Endodermal cell (in vitro differentiated cells): ENCODE measurements at regions not wholly inside any gene's neighbourhood (a gene's known extent, or its start where the extent isn't known, plus 50 kb on each side); places are given as distances from the start of the nearest gene placed in this dataset.

Experiments
- DNase-seq: peaks from one replicate; pipeline ENCODE4 v3.0.0-alpha.2; 2017
- H3K27ac ChIP-seq: 2 replicates; pipeline ENCODE4 v1.5.1; 2013; ENCODE audit warnings: mild to moderate bottlenecking, low read depth, low read length, moderate library complexity
- H3K27me3 ChIP-seq: 2 replicates; pipeline ENCODE4 v1.6.1; 2013; ENCODE audit warnings: mild to moderate bottlenecking, low read length, moderate library complexity; ENCODE audit not compliant: insufficient read depth, control insufficient read depth, poor library complexity, severe bottlenecking
- H3K36me3 ChIP-seq: 2 replicates; pipeline ENCODE4 v1.7.0; 2013; ENCODE audit warnings: mild to moderate bottlenecking, low read length, moderate library complexity; ENCODE audit not compliant: control insufficient read depth, insufficient read depth
- H3K4me1 ChIP-seq: one replicate; pipeline ENCODE4 v1.7.0; 2013; ENCODE audit warnings: low read length; ENCODE audit not compliant: control insufficient read depth, insufficient read depth
- H3K4me3 ChIP-seq: 2 replicates; pipeline ENCODE4 v1.5.1; 2013; ENCODE audit warnings: mild to moderate bottlenecking, low read length, moderate library complexity
- H3K9ac ChIP-seq: 2 replicates; pipeline ENCODE4 v1.6.1; 2013; ENCODE audit warnings: mild to moderate bottlenecking, low read length, moderate library complexity; ENCODE audit not compliant: poor library complexity, severe bottlenecking; ENCODE audit errors: extremely low read depth
- H3K9me3 ChIP-seq: 2 replicates; pipeline ENCODE4 v1.6.1; 2013; ENCODE audit warnings: mild to moderate bottlenecking, low read length, moderate library complexity; ENCODE audit not compliant: control insufficient read depth
- H3K27ac Mint-ChIP-seq: 2 replicates; pipeline ENCODE4 v1.8.0; 2020; ENCODE audit warnings: mixed read lengths
- H3K27me3 Mint-ChIP-seq: 2 replicates; pipeline ENCODE4 v1.8.0; 2021; ENCODE audit warnings: mild to moderate bottlenecking, mixed read lengths; ENCODE audit not compliant: insufficient read depth
- H3K36me3 Mint-ChIP-seq: 2 replicates; pipeline ENCODE4 v1.8.0; 2020; ENCODE audit warnings: low read depth, mixed read lengths
- H3K4me1 Mint-ChIP-seq: 2 replicates; pipeline ENCODE4 v1.8.0; 2020; ENCODE audit warnings: mixed read lengths
- H3K4me3 Mint-ChIP-seq: 2 replicates; pipeline ENCODE4 v1.8.0; 2020; ENCODE audit warnings: mild to moderate bottlenecking, moderate library complexity, mixed read lengths
- H3K9me3 Mint-ChIP-seq: 2 replicates; pipeline ENCODE4 v1.8.0; 2020; ENCODE audit warnings: mild to moderate bottlenecking, mixed read lengths
- WGBS, 2 experiments: methylation state at CpG; one replicate each; pipeline versions ENCODE4 v1.1.5 to v1.1.7; 2013; ENCODE audit warnings: missing lambda C conversion rate in 2 of 2, mixed read lengths in 1 of 2; ENCODE audit not compliant: insufficient coverage in 1 of 2, insufficient read length in 1 of 2; 5-methylcytosine and 5-hydroxymethylcytosine counted together
- TF ChIP-seq, protein P1 (sequence below): fragments of 200-600 bp; sonication (generic); conservative IDR thresholded peaks from 2 replicates; pipeline ENCODE4 v1.5.0; 2021; ENCODE audit warnings: antibody characterized with exemption, mild to moderate bottlenecking

DNA sequence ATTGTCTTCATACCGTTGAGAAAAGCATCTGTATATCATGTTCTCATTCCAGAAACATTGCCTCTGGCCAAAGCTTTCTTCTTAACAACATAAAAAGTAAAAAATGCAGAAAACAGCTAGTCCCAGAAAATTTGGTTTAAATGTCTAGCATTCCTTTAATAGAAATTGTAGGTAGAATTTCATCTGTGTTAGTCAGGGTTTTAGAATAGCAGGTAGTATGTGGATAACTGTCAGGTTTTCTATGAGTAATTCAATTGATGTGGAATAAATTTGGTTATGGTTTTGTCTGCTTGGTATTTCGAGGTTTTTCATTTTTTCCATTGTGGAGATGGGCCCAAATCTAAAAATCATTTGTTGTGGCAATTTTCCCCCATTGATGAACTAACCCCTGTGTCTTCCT lies 616.7 kb downstream of the KCNJ2 start:
- DNase-seq, result no peak
- H3K27me3 ChIP-seq, result no peaks in the 10 kb centered on the region
- no peak overlapping the region for H3K4me3 Mint-ChIP-seq
- H3K27ac ChIP-seq, result no peak overlapping the region
- H3K9ac ChIP-seq, result no peak overlapping the region
- peaks cover 11% of the 10 kb centered on the region for H3K9me3 ChIP-seq
- no peaks in the 10 kb centered on the region for H3K4me1 Mint-ChIP-seq
- no peaks in the 10 kb centered on the region for H3K36me3 Mint-ChIP-seq
- no peaks in the 10 kb centered on the region for H3K4me1 ChIP-seq
- peaks cover 6% of the 10 kb centered on the region for H3K9me3 Mint-ChIP-seq
- no peaks in the 10 kb centered on the region for H3K36me3 ChIP-seq
- H3K27ac Mint-ChIP-seq, result no peak overlapping the region
- 91% methylated on average over 2 of the region's 2 CpGs; no CpG with 5 or more reads in 1 of the 2 experiments for WGBS, 2 experiments
- H3K4me3 ChIP-seq, result no peak overlapping the region
- H3K27me3 Mint-ChIP-seq, result no peaks in the 10 kb centered on the region
- TF ChIP-seq, protein P1, sequence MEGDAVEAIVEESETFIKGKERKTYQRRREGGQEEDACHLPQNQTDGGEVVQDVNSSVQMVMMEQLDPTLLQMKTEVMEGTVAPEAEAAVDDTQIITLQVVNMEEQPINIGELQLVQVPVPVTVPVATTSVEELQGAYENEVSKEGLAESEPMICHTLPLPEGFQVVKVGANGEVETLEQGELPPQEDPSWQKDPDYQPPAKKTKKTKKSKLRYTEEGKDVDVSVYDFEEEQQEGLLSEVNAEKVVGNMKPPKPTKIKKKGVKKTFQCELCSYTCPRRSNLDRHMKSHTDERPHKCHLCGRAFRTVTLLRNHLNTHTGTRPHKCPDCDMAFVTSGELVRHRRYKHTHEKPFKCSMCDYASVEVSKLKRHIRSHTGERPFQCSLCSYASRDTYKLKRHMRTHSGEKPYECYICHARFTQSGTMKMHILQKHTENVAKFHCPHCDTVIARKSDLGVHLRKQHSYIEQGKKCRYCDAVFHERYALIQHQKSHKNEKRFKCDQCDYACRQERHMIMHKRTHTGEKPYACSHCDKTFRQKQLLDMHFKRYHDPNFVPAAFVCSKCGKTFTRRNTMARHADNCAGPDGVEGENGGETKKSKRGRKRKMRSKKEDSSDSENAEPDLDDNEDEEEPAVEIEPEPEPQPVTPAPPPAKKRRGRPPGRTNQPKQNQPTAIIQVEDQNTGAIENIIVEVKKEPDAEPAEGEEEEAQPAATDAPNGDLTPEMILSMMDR, result no peak

DNA sequence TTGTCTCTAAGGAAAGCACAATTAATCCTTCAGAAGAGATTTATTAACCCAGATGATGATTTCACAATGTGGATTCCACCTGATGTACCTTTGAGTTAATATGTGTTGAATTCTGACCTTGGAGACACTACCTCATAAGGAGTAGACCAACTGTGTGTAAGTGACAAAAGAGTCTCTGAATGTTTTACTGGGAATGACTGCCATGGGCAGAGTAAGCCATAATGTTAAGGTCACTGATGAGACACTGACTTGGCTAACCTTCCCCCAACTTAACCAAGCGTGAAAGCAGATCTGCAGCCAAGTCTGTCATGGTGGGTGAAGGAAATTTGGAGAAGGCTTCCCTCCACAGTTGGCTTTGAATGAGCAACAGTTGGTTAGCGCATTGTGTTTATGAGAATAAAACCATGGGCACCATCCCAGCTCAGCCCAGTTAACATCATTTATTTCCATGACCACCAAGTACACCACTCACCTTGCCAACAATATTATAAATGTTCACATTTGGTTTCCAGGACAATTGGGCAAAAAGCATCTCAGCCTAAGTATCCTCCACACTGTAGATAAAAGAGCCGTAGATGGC lies 618.5 kb downstream of the KCNJ2 start:
- Histone ChIP-seq H3K4me1 (no peaks in the 10 kb centered on the region), H3K27ac (no peak overlapping the region), H3K9me3 (peaks cover 6% of the 10 kb centered on the region), H3K9ac (no peak overlapping the region), H3K36me3 (no peaks in the 10 kb centered on the region), H3K4me3 (no peak overlapping the region), H3K27me3 (no peaks in the 10 kb centered on the region)
- DNase-seq, result no peak
- H3K4me1 Mint-ChIP-seq, result no peaks in the 10 kb centered on the region
- no peak overlapping the region for H3K4me3 Mint-ChIP-seq
- peaks cover 6% of the 10 kb centered on the region for H3K9me3 Mint-ChIP-seq
- no peaks in the 10 kb centered on the region for H3K36me3 Mint-ChIP-seq
- H3K27ac Mint-ChIP-seq, result no peak overlapping the region
- no peaks in the 10 kb centered on the region for H3K27me3 Mint-ChIP-seq
- TF ChIP-seq, protein P1, result no peak
- 87% methylated on average over 3 of the region's 3 CpGs; no CpG with 5 or more reads in 1 of the 2 experiments for WGBS, 2 experiments

DNA sequence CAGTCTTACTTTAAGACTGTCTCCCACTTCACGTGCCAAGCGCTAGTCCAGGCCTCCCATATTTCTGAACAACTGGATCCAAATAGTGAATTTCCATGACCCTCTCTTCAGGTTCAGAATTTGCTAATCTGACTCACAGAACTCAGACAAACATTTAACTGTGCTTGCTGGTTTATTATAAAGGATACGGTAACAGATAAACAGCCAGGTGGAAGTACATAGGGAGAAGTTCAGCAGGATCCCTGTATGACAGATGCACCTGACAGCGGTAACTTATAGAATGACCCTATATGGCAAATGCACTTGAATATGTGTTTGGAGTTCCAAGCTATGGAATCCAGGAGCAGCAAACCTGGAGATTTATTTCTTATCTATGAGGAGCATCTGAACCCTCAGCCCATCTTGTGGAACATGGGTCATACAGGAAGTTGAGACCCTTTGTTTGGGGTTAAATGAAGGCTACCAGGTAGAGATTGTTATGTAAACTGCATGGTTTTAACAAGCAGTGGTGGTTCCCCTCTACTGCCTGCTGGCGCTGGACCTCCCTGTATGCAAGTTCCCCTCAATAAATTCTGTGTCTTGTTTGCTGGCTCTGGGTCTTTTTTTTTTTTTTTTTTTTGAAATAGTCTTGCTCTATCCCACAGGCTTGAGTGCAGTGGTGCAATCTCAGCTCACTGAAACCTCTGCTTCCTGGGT lies 622.6 kb downstream of the KCNJ2 start:
- TF ChIP-seq, protein P1, result no peak
- Mint-ChIP-seq H3K36me3 (no peaks in the 10 kb centered on the region), H3K27ac (no peak overlapping the region), H3K9me3 (peaks cover 2% of the 10 kb centered on the region), H3K27me3 (no peaks in the 10 kb centered on the region), H3K4me3 (no peak overlapping the region), H3K4me1 (no peaks in the 10 kb centered on the region)
- no peaks in the 10 kb centered on the region for H3K36me3 ChIP-seq
- no peak overlapping the region for H3K4me3 ChIP-seq
- no peaks in the 10 kb centered on the region for H3K9me3 ChIP-seq
- no peaks in the 10 kb centered on the region for H3K4me1 ChIP-seq
- WGBS, 2 experiments, result 88 to 96% methylated on average over 4 to 5 of the region's 5 CpGs
- H3K27me3 ChIP-seq, result no peaks in the 10 kb centered on the region
- H3K27ac ChIP-seq, result no peak overlapping the region
- DNase-seq, result no peak
- no peak overlapping the region for H3K9ac ChIP-seq
